ENCODE measurements at regions not wholly inside any gene's neighbourhood (a gene's known extent, or its start where the extent isn't known, plus 50 kb on each side); places are given as distances from the start of the nearest gene placed in this dataset.
"Not testable (repeated sequence)": the region's sequence is repeated elsewhere in the genome, so short reads cannot be mapped to it uniquely, and the experiment has no call there.

DNA sequence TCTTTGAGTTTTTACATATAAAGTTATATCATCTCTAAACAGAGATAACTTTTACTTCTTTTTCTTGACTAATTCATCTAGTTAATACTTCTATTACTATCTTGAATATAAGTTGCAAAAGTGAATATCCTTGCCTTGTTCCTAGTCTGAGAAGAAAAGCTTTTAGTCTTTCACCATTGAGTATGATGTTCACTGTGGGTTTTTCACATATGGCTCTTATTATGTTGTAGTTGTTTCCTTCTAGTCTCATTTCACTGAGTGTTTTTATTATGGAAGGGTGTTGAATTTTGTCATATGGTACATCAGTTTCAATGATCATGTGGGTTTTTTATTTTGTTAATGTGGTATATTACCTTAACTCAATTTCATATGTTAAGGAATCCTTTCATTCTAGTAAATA is 488.3 kb downstream of the COL12A1 start:
- H3K4me3 ChIP-seq (ENCODE audit: low read depth, low read length) = no peak overlapping the region
- TF ChIP-seq, protein P1, sequence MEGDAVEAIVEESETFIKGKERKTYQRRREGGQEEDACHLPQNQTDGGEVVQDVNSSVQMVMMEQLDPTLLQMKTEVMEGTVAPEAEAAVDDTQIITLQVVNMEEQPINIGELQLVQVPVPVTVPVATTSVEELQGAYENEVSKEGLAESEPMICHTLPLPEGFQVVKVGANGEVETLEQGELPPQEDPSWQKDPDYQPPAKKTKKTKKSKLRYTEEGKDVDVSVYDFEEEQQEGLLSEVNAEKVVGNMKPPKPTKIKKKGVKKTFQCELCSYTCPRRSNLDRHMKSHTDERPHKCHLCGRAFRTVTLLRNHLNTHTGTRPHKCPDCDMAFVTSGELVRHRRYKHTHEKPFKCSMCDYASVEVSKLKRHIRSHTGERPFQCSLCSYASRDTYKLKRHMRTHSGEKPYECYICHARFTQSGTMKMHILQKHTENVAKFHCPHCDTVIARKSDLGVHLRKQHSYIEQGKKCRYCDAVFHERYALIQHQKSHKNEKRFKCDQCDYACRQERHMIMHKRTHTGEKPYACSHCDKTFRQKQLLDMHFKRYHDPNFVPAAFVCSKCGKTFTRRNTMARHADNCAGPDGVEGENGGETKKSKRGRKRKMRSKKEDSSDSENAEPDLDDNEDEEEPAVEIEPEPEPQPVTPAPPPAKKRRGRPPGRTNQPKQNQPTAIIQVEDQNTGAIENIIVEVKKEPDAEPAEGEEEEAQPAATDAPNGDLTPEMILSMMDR (IDR thresholded peaks at IDR 0.05; ENCODE audit: control insufficient read depth, extremely low read depth, insufficient read depth) = no peak
- no peak for DNase-seq (ENCODE audit: low read depth)

DNA sequence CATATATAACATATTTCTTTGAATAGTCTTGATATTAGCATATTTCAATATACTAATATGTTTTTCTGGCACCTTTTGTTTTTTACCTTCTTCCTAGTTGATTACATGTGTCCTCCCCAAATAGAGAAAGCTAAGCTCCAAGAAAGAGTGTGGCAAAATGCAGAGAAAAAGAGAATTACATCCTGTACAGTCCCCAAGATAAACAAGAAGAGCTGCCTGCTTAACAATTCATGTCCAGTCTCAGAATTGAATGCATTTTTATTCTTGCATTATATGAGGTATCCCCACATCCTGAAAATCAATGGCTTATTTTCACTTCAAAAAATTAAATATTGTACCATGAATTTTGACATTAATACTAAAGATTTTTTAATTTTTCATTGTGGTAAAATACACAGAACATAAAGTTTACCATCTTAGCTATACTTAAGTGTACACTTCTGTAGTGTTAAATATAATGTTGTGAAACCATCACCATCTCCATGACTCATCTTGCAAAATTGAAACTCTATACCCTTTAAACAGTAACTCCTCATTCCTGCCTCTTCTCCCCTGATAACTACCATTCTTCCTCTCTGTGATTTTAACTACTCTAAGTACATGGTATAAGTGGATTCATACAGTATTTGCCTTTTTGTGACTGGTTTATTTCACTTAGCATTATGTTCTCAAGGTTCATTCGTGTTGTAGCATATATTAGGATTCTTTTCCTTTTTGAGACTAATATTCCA is 490.3 kb downstream of the COL12A1 start:
- H3K4me3 ChIP-seq (ENCODE audit: low read depth, low read length) = no peak overlapping the region
- TF ChIP-seq, protein P1 (IDR thresholded peaks at IDR 0.05; ENCODE audit: control insufficient read depth, extremely low read depth, insufficient read depth) = no peak
- DNase-seq (ENCODE audit: low read depth) = no peak

DNA sequence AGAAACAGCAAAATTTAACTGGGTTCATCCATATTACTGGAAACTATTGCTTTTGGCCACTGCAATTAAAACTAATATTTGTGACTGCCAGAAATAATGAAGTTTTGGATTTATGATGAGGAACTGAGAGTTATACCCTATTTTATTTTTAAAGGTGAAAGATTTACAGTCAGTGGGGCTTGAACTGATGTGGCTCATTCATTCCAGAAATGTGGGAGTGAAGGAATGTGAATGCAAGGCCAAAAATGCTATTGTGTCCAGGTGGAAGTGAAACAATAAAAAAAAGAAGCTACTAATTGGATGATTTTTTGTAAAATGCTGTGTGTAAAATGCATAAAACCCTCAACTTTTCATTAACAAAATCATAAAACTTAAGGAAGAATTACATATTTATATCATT is 491.9 kb downstream of the COL12A1 start:
- H3K4me3 ChIP-seq (ENCODE audit: low read depth, low read length) = no peak overlapping the region
- no peak for DNase-seq (ENCODE audit: low read depth)
- TF ChIP-seq, protein P1 (IDR thresholded peaks at IDR 0.05; ENCODE audit: control insufficient read depth, extremely low read depth, insufficient read depth) = no peak

DNA sequence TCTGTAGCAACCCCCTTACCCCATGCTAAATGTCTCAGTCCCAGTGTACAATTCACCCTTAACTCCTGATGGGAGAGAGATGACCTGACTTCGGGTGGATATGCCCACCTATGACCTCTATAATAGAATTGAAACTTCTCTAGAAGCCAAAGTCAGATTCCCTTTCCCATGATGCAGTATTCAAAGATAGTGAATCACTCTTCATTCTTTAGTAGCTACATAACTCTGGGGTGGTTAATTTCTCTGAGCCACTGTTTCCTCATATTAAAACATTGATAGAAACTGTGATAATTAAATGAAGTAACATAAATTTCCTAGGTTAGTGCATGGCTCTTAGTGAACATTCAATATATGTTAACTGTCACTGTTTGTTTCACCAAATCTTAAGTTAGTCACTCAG is 500.4 kb downstream of the COL12A1 start:
- TF ChIP-seq, protein P1 (IDR thresholded peaks at IDR 0.05; ENCODE audit: control insufficient read depth, extremely low read depth, insufficient read depth) = no peak
- DNase-seq (ENCODE audit: low read depth) = no peak
- no peak overlapping the region for H3K4me3 ChIP-seq (ENCODE audit: low read depth, low read length)

DNA sequence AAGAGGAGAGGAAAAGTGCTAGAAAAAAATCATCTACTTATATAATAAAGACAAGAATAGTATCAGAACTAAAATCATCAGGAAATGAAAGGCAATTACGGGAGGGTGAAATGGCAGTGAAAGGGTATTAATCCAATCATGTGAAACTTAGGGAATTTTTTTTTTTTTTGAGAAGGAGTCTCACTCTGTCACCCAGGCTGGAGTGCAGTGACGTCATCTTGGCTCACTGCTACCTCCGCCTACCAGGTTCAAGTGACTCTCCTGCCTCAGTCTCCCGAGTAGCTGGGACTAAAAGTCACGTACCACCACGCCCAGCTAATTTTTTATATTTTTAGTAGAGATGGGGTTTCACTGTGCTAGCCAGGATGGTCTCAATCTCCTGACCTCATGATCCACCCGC is 501.3 kb downstream of the COL12A1 start:
- H3K4me3 ChIP-seq (ENCODE audit: low read depth, low read length); DNase-seq (ENCODE audit: low read depth): not testable (repeated sequence)

DNA sequence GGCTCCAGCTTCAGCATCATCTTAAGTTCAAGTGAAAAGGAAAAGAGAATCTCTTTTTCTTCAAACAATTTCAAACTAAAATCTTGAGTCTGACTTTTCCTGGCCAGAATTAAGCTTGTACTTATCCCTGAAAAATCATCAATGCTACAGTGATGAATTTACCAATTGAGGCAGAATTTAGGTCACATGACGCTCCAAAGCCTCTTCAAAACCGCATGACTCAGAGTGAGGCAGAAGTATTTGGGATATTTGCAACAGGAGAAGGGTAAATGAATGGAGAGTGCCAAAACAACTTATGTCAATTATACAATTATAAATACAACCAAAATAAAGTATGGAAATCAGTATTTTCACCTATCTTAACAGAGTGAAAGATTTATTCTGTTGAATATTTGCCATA is 515.5 kb downstream of the COL12A1 start:
- H3K4me3 ChIP-seq (ENCODE audit: low read depth, low read length) = no peak overlapping the region
- TF ChIP-seq, protein P1 (IDR thresholded peaks at IDR 0.05; ENCODE audit: control insufficient read depth, extremely low read depth, insufficient read depth) = no peak
- no peak for DNase-seq (ENCODE audit: low read depth)

DNA sequence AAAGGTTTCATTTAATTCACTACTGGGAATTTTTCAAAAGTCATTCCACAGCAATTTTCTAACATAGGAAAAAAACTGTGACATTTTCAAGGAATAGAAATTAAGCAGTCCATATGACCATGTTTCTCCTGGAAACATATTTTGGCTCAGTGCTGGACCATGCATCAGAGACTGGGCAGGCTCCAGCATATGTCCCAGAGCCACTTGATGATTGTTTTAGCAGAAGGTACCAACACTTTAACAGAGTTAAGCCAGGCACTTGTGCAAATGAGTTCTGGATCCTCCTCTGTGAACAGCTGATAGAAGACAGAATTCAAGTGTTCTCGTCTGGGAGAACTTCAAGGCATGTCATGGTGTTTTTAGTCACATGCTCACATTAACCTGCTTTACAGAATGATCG is 516.3 kb downstream of the COL12A1 start:
- TF ChIP-seq, protein P1 (IDR thresholded peaks at IDR 0.05; ENCODE audit: control insufficient read depth, extremely low read depth, insufficient read depth) = no peak
- no peak for DNase-seq (ENCODE audit: low read depth)

More for the DNA sequence above, 516.3 kb downstream of the COL12A1 start:
- no peak overlapping the region for H3K4me3 ChIP-seq (ENCODE audit: low read depth, low read length)
